Epidermal melanocyte (primary cell): ENCODE measurements at regions not wholly inside any gene's neighbourhood (a gene's known extent, or its start where the extent isn't known, plus 50 kb on each side); places are given as distances from the start of the nearest gene placed in this dataset.
A peak's percentile ranks its signal among the peaks of the same experiment; 100 is the strongest.

ENCODE experiments used
- DNase-seq: peaks from one replicate; pipeline ENCODE4 v3.0.0; 2011; ENCODE audit warnings: low spot score; ENCODE audit not compliant: insufficient read length

DNA sequence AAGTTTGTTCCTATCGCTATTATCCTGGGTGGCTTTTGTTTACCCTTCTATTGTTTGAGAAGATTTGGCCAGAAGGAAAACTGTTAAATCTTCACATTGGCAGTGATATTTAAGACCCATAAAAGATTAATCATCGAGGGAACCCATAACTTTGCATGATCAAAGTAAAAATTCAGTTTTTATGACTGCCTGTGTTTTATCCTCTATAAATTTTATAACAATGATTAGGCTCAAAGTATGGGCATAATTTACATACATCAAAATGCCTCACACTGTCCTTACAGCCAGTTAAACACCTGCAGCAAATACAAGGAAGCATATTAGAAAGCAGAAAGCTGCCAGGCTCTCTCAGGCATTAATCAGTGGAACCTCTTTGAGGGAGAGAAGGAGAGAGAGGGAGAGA lies 289.1 kb downstream of the ICOS start:
- DNase-seq: no peak

DNA sequence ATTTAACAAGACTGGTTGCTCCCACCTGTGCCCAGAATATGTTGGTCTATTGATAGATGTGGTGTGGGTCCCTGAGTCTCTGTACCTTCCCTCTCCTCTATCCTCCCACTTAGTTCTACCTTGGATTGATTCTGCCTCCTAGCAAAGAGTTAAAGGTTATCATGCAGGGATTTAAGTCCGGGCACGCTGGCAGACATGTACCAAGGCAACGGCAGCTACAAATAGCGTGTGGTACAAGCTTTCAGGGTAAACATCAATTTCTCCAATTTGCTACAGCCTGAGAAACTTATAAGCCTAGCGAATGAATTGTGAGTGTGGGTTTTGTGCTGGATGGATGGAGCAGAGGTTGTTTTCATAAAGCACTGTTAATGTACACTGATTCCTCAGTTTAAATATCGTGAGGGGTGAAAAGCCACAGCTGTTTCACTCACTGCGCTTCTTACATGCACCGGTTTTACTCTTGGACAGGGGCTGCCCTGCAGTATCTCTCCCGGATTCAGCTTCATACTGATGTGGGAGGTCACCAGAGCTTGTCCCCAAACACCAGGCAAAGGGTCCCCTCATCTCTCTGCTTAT lies 289.8 kb downstream of the ICOS start:
- no peak for DNase-seq

DNA sequence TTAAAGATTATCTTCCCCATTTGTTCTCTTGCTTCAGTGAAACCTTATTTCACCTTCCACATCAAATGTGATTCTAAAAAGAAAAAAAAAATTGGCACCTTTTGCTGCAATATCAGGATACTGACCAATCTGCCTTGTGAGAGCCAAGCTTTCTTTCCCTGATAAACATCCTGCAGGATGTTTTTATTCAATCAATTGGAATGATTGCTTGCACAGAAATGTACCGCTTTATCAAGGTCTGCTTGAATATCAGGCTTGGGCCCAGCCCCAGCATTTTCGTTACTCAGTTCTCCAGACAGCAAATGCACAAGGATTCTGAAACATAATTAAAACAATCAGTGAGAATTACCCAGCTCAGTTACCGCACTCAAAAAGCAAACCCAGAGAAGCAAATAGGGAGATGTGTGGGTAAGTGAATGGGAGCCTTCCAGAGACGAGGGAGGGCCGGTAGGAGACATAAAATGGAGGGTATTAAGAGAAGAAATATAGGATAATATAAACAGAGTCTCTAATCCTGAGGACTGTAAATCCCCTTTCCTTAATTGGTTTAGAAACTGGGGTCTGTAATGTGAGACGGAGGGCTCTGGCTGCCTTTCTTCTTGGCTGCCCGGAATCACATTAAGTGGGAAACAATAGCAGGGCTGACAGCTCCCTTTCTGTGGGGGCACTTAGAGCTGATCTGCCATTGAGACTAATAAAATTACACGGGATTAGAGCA lies 291.8 kb downstream of the ICOS start:
- no peak for DNase-seq

DNA sequence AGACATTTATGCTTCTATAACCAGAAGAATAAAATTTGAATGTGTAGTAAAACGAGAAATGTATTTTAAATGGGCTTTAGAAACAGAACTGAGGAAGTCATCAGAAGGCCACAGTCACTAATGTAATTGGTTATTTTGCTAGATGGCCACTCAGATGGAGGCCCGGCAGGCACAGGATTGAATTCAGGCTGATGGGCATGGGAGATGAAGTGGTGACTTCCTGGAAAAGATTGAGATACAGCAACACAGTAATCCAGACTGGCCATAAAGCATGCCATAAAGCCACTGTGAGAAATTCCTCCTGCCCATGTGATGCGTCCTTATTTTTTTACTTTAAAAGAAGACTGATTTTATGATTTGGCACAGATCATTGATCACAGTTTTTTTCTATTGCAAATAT lies 297.7 kb downstream of the ICOS start:
- no peak for DNase-seq

GRCh38 chr2:204234879-204235278 lies 298.3 kb downstream of the ICOS start:
- no peak for DNase-seq

DNA sequence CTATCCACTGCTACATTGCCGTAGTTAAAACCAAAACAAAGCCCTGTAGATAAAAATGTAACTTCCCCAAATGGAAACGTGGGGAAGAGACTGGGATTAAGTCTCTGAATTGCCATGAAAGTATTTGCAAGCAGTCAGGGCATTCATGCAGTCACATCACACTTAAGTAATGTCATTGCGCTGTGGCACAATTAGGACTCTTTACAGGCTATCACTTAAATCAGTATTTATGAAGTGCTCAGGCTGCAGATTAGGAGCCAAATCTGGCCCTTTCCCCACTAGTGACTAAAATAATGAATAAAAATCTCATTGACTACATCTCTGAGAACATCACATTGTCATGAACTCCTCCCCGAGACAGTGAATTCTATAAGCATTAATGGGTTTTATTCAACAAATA lies 300.9 kb downstream of the ICOS start:
- no peak for DNase-seq

DNA sequence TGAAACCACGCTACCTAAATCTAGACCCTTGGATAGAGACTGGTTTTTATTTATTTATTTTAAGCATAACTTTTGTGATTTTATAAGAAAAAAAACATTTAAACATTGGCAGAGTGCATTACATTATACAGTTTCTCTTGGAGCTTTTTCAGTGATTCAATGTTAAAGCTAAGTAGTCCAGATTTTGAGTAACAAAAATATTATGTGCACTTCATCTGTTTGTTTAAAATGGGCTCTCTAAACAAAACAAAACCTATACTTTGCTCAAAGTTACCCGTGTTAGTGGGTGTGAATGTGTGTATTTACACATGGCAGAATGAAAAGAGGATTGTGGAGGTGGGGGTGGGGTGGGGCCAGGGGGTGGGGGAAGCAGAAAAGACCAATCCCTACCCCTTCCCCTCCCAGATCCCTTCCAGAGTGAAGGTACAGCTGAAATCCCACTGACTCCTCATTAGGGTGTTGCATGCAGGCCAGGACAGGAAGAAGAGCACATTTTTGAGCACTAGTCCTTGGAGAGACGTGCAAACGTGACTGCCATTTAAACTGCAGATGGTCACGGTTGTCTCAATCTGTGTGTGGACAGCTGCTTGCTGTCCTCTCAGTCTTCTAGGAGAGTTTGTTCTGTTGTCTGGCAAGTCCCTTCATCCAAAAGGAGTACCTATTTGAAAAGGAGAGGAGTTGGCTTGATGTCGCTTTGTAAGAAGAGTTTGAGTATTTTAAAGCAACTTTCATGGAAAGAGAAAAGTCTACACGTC lies 303.0 kb downstream of the ICOS start:
- no peak for DNase-seq

DNA sequence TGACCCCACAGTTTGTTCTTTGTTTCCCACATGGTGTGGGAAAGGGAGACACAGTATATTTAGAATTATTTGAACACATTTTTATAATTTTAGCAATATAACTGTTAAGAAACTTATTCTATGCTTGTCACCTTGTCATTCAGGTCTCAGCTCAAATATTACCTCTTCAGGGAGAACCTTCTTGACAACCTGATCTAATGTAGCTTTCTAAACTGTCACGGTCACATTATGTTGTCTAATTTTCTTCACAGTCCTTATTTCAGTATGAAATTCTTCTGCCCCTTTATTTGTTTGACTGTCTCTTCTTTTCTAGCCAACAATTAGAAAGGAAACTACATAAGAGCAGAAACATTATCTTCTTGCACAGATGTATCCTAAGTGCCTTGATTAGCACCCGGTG lies 304.3 kb upstream of the PARD3B start:
- no peak for DNase-seq

DNA sequence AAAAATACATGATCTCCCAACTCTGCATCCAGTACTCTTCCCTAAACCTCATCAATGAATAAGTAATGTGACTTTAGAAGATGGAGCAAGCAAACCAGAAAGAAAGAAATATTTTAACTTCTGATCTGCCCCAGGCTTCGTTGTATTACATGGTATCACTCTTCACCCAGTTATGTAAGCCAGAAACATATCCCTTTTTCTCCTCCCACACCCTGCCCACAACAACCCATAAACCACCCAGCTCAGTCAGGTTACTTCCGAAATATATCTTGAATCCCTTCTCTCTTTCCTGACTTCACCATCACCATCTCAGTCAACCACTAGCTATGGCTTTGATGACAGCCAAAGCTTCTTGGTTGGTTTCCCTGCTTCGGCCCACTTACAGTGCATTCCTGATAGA lies 295.8 kb upstream of the PARD3B start:
- no peak for DNase-seq

- DNase-seq: no peak
Observed at GRCh38 chr2:204250692-204251091, 294.6 kb upstream of the PARD3B start.

- no peak for DNase-seq
Observed at GRCh38 chr2:204251158-204251997, 293.9 kb upstream of the PARD3B start.

DNA sequence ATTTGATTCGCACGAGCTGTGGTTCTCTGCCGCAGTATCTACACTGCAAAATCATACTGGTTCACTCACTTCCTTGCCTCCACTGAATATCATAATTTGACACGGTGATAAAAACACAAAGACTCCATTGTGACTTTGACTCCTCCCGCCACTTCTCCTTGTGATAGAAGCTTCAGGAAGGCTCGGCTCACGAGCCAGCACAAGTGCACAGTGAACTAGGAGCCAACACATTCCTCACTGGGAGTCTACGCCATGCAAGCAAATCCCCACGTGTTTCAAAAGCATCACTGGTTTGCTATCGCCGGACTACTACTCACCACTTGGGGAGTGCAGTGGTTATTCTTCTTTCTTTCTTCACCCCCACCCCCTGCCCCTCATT lies 293.3 kb upstream of the PARD3B start:
- no peak for DNase-seq

DNA sequence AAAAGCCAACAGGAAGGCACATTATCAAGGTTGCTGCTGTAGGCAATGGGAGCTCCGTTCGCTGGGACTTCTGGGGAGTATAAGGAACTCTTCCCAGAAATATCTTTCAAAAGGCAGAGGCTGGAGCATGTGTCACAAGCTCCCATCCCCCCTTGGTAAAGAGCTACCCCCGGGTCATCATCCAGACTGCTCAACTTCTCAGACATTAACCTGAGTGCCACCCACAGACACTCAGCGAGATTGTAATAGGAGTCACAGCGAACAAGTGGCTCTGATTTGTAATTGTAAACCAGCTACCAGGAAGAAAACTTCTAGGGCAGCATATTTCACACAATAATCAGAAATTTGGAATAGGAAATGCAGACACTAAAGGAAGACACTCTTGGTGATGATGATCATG lies 290.2 kb upstream of the PARD3B start:
- DNase-seq: no peak

GRCh38 chr2:204255526-204255925 lies 289.7 kb upstream of the PARD3B start:
- DNase-seq: no peak

DNA sequence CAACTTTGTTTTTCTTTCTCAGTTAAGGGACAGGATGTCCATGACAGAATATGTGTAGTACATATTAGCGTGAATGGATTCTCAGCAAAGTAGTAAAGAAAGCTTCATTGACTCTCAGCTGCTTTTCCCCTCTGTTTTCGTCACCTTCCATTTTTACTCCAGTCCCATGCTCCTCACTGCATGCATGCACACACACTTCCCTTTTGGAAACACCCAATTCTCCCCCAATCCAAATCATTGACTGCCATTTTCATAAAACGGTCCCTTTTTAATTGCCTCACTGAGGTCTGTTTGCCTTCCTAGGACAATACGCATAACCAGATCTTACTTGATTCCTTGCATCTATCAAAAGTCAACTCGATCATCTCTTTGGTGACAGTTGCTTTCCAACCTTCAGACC lies 287.5 kb upstream of the PARD3B start:
- DNase-seq: no peak

- no peak for DNase-seq
Observed at GRCh38 chr2:204258890-204259289, 286.4 kb upstream of the PARD3B start.

DNA sequence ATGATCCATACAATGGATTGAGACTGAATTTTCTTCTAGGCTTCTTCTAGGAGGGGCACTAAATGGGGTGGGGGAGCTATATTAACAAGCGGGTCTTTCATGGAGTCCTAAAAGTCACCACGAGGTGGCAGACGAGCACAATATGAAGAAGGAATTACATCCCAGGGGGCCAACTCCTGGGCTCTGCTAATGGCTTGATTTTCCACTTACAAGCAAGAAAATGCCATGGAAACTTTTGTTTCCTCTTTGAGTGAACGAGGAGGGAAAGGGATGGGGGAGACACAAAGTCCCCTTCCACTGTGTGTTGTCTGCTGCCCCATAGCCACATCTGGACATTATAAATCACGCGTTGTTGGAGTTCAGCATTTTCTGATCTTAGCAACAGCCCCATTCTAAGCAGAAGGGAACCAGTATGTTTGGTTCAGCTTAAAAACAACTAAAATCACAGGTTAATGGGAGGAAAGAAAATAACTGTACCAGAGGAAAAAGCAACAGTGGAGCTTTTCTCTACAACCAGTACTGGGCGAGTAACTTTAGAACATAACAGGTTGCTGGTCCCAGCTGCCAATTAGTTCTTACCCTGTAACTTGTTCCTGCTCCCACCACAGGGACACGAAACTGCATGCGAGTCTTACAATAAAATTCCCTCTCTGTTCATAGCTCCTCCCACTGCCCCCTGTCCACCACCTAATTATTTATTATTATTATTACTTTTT lies 285.0 kb upstream of the PARD3B start:
- DNase-seq: peak; percentile 51

- no peak for DNase-seq
Observed at GRCh38 chr2:204260901-204261300, 284.4 kb upstream of the PARD3B start.

GRCh38 chr2:204261846-204262245 lies 283.4 kb upstream of the PARD3B start:
- no peak for DNase-seq

GRCh38 chr2:204264085-204264553 lies 281.2 kb upstream of the PARD3B start:
- DNase-seq: no peak

GRCh38 chr2:204264621-204265140 lies 280.6 kb upstream of the PARD3B start:
- no peak for DNase-seq
